ENCODE measurements at regions not wholly inside any gene's neighbourhood (a gene's known extent, or its start where the extent isn't known, plus 50 kb on each side); places are given as distances from the start of the nearest gene placed in this dataset.

DNA sequence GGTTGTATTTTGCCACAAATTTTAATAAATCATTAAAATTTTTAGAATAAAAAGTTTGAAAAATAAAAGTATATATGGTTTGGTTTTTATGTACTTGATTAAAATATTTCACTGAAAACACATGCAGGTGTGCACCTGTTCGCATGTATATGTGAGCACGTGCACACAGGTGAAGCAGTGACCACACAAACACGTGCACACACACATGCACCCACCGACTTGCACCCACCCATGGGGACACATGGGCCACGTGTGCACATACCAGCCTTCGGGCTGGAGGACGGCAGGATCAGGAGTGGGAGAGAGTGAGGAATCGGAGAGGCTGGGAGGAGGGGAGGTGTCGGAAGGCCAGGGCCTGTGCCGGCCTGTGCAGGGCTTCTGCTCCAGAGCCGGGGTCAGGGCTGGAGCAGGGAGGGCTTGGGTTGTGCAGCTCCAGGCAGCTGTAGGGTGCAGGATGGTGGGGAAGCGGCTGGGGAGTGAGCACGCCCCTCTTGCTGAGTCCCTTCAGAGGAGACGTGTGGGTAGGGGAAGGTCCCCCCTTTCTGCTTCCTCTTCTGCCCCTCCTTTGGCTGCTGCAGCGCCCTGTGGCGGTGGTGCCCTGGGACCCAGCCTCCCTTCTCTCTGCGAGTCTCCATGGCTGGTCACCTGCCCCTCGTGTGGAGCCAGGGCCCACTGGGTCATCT lies 106.9 kb upstream of the HDAC4 start:
- TF ChIP-seq, protein P1, sequence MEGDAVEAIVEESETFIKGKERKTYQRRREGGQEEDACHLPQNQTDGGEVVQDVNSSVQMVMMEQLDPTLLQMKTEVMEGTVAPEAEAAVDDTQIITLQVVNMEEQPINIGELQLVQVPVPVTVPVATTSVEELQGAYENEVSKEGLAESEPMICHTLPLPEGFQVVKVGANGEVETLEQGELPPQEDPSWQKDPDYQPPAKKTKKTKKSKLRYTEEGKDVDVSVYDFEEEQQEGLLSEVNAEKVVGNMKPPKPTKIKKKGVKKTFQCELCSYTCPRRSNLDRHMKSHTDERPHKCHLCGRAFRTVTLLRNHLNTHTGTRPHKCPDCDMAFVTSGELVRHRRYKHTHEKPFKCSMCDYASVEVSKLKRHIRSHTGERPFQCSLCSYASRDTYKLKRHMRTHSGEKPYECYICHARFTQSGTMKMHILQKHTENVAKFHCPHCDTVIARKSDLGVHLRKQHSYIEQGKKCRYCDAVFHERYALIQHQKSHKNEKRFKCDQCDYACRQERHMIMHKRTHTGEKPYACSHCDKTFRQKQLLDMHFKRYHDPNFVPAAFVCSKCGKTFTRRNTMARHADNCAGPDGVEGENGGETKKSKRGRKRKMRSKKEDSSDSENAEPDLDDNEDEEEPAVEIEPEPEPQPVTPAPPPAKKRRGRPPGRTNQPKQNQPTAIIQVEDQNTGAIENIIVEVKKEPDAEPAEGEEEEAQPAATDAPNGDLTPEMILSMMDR (IDR thresholded peaks at IDR 0.05), result no peak
- TF ChIP-seq ZFX (IDR thresholded peaks at IDR 0.05; ENCODE audit: borderline replicate concordance), result no peak

All from 22Rv1 (cell line).